SK-N-SH (cell line): ENCODE measurements at regions not wholly inside any gene's neighbourhood (a gene's known extent, or its start where the extent isn't known, plus 50 kb on each side); places are given as distances from the start of the nearest gene placed in this dataset.

Experiments used
- JUND ChIP-seq: IDR thresholded peaks from 2 replicates; pipeline ENCODE4 v1.4.0; 2012
- POLR2AphosphoS5 ChIP-seq: IDR thresholded peaks from 2 replicates; pipeline ENCODE4 v1.6.1; 2012; ENCODE audit warnings: low read depth, low read length
- TF ChIP-seq, protein P1 (sequence below): fragments of 200-600 bp; sonication (generic); IDR thresholded peaks from 2 replicates; pipeline ENCODE4 v1.6.1; 2017; ENCODE audit warnings: antibody characterized with exemption, mild to moderate bottlenecking, moderate library complexity
- TF ChIP-seq, protein P2 (sequence below): IDR thresholded peaks from 2 replicates; pipeline ENCODE4 v1.4.0; 2012; ENCODE audit warnings: low read depth, borderline replicate concordance

DNA sequence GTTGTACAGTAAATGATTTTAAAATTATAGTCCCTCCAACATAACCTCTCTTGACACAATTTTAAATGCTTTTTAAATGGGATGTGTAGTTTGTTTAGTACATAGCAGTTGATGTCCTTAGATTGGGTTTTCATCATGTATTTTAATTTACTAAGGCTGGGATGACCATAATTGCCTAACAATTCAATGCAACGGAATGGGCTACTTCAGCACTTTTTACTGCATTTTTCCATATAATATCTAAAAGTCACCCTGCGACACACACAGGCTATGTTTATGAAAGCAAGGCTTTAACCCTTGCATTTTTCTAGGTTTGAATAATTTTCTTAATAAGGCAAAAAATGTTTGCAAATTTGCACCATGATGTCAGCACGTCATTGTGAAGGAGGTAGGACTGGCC, 321.0 kb downstream of the DLEU7 start:
- TF ChIP-seq, protein P1, sequence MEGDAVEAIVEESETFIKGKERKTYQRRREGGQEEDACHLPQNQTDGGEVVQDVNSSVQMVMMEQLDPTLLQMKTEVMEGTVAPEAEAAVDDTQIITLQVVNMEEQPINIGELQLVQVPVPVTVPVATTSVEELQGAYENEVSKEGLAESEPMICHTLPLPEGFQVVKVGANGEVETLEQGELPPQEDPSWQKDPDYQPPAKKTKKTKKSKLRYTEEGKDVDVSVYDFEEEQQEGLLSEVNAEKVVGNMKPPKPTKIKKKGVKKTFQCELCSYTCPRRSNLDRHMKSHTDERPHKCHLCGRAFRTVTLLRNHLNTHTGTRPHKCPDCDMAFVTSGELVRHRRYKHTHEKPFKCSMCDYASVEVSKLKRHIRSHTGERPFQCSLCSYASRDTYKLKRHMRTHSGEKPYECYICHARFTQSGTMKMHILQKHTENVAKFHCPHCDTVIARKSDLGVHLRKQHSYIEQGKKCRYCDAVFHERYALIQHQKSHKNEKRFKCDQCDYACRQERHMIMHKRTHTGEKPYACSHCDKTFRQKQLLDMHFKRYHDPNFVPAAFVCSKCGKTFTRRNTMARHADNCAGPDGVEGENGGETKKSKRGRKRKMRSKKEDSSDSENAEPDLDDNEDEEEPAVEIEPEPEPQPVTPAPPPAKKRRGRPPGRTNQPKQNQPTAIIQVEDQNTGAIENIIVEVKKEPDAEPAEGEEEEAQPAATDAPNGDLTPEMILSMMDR: no peak
- TF ChIP-seq POLR2AphosphoS5 (no peak), JUND (no peak)
- TF ChIP-seq, protein P2, sequence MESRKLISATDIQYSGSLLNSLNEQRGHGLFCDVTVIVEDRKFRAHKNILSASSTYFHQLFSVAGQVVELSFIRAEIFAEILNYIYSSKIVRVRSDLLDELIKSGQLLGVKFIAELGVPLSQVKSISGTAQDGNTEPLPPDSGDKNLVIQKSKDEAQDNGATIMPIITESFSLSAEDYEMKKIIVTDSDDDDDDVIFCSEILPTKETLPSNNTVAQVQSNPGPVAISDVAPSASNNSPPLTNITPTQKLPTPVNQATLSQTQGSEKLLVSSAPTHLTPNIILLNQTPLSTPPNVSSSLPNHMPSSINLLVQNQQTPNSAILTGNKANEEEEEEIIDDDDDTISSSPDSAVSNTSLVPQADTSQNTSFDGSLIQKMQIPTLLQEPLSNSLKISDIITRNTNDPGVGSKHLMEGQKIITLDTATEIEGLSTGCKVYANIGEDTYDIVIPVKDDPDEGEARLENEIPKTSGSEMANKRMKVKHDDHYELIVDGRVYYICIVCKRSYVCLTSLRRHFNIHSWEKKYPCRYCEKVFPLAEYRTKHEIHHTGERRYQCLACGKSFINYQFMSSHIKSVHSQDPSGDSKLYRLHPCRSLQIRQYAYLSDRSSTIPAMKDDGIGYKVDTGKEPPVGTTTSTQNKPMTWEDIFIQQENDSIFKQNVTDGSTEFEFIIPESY: no peak
